ENCODE measurements at regions not wholly inside any gene's neighbourhood (a gene's known extent, or its start where the extent isn't known, plus 50 kb on each side); places are given as distances from the start of the nearest gene placed in this dataset.
A peak's percentile ranks its signal among the peaks of the same experiment; 100 is the strongest.

- TF ChIP-seq YY1 (IDR thresholded peaks at IDR 0.05; ENCODE audit: low read depth) (no peak), ZBTB7A (IDR thresholded peaks at IDR 0.05; ENCODE audit: low read depth) (no peak)
These were observed 76.9 kb upstream of the PGBD5 start for GRCh38 chr1:230502996-230503395.

- TF ChIP-seq CREB1 (IDR thresholded peaks at IDR 0.05; ENCODE audit: low read depth) (no peak), FOXM1 (IDR thresholded peaks at IDR 0.05; ENCODE audit: borderline replicate concordance, low read depth) (no peak), RAD21 (IDR thresholded peaks at IDR 0.05; ENCODE audit: low read depth) (no peak), USF1 (IDR thresholded peaks at IDR 0.05) (no peak), EP300 (IDR thresholded peaks at IDR 0.05; ENCODE audit: borderline replicate concordance) (no peak), NFIC (IDR thresholded peaks at IDR 0.05) (no peak), ZBTB7A (IDR thresholded peaks at IDR 0.05; ENCODE audit: low read depth) (no peak), MAX (IDR thresholded peaks at IDR 0.05) (no peak), REST (IDR thresholded peaks at IDR 0.05; ENCODE audit: low read depth) (no peak), TCF12 (IDR thresholded peaks at IDR 0.05; ENCODE audit: low read depth) (no peak), EGR1 (IDR thresholded peaks at IDR 0.05) (no peak), CEBPB (IDR thresholded peaks at IDR 0.05) (no peak), YY1 (IDR thresholded peaks at IDR 0.05; ENCODE audit: low read depth) (no peak), TEAD4 (IDR thresholded peaks at IDR 0.05) (no peak), TAF1 (IDR thresholded peaks at IDR 0.05; ENCODE audit: low read depth) (no peak)
These were observed 76.2 kb upstream of the PGBD5 start for GRCh38 chr1:230502306-230502705.

GRCh38 chr1:230501849-230502248 is 75.7 kb upstream of the PGBD5 start:
- TF ChIP-seq USF1 (IDR thresholded peaks at IDR 0.05) (peak; percentile 82), YY1 (IDR thresholded peaks at IDR 0.05; ENCODE audit: low read depth) (no peak)

- TF ChIP-seq RAD21 (IDR thresholded peaks at IDR 0.05; ENCODE audit: low read depth) (no peak), TAF1 (IDR thresholded peaks at IDR 0.05; ENCODE audit: low read depth) (no peak), FOXM1 (IDR thresholded peaks at IDR 0.05; ENCODE audit: borderline replicate concordance, low read depth) (no peak), USF1 (IDR thresholded peaks at IDR 0.05) (no peak), ZBTB7A (IDR thresholded peaks at IDR 0.05; ENCODE audit: low read depth) (no peak), TCF12 (IDR thresholded peaks at IDR 0.05; ENCODE audit: low read depth) (no peak), REST (IDR thresholded peaks at IDR 0.05; ENCODE audit: low read depth) (no peak), EGR1 (IDR thresholded peaks at IDR 0.05) (no peak), NFIC (IDR thresholded peaks at IDR 0.05) (no peak), CREB1 (IDR thresholded peaks at IDR 0.05; ENCODE audit: low read depth) (no peak), TEAD4 (IDR thresholded peaks at IDR 0.05) (no peak), YY1 (IDR thresholded peaks at IDR 0.05; ENCODE audit: low read depth) (no peak), MAX (IDR thresholded peaks at IDR 0.05) (no peak), CEBPB (IDR thresholded peaks at IDR 0.05) (no peak), EP300 (IDR thresholded peaks at IDR 0.05; ENCODE audit: borderline replicate concordance) (no peak)
These were observed 75.1 kb upstream of the PGBD5 start for GRCh38 chr1:230501242-230501641.

GRCh38 chr1:230500063-230500462 is 73.9 kb upstream of the PGBD5 start:
- TF ChIP-seq EGR1 (IDR thresholded peaks at IDR 0.05) (no peak), MAX (IDR thresholded peaks at IDR 0.05) (no peak), CREB1 (IDR thresholded peaks at IDR 0.05; ENCODE audit: low read depth) (no peak), EP300 (IDR thresholded peaks at IDR 0.05; ENCODE audit: borderline replicate concordance) (no peak), ZBTB7A (IDR thresholded peaks at IDR 0.05; ENCODE audit: low read depth) (no peak)

- TF ChIP-seq RAD21 (IDR thresholded peaks at IDR 0.05; ENCODE audit: low read depth): no peak
- TF ChIP-seq TAF1 (IDR thresholded peaks at IDR 0.05; ENCODE audit: low read depth): no peak
- no peak for TF ChIP-seq NFIC (IDR thresholded peaks at IDR 0.05)
- no peak for TF ChIP-seq TEAD4 (IDR thresholded peaks at IDR 0.05)
- TF ChIP-seq MAX (IDR thresholded peaks at IDR 0.05): no peak
- TF ChIP-seq TCF12 (IDR thresholded peaks at IDR 0.05; ENCODE audit: low read depth): no peak
- no peak for TF ChIP-seq EP300 (IDR thresholded peaks at IDR 0.05; ENCODE audit: borderline replicate concordance)
- TF ChIP-seq ZBTB7A (IDR thresholded peaks at IDR 0.05; ENCODE audit: low read depth): no peak
- no peak for TF ChIP-seq YY1 (IDR thresholded peaks at IDR 0.05; ENCODE audit: low read depth)
- TF ChIP-seq CREB1 (IDR thresholded peaks at IDR 0.05; ENCODE audit: low read depth): no peak
- no peak for TF ChIP-seq USF1 (IDR thresholded peaks at IDR 0.05)
- no peak for TF ChIP-seq REST (IDR thresholded peaks at IDR 0.05; ENCODE audit: low read depth)
- no peak for TF ChIP-seq CEBPB (IDR thresholded peaks at IDR 0.05)
- no peak for TF ChIP-seq FOXM1 (IDR thresholded peaks at IDR 0.05; ENCODE audit: borderline replicate concordance, low read depth)
- no peak for TF ChIP-seq EGR1 (IDR thresholded peaks at IDR 0.05)
These were observed 73.4 kb upstream of the PGBD5 start for GRCh38 chr1:230499496-230499895.
